Urothelium cell line (cell line): ENCODE measurements at regions not wholly inside any gene's neighbourhood (a gene's known extent, or its start where the extent isn't known, plus 50 kb on each side); places are given as distances from the start of the nearest gene placed in this dataset.
"Not testable (repeated sequence)": the region's sequence is repeated elsewhere in the genome, so short reads cannot be mapped to it uniquely, and the experiment has no call there.

Experiments
- DNase-seq: peaks from one replicate; pipeline ENCODE4 v3.0.0; 2011; ENCODE audit warnings: low spot score, mixed read lengths
- FAIRE-seq: peaks from 2 replicates; lab custom pipeline; 2011; peaks lifted over from hg19 to GRCh38; lab: Jason Lieb, UNC

DNA sequence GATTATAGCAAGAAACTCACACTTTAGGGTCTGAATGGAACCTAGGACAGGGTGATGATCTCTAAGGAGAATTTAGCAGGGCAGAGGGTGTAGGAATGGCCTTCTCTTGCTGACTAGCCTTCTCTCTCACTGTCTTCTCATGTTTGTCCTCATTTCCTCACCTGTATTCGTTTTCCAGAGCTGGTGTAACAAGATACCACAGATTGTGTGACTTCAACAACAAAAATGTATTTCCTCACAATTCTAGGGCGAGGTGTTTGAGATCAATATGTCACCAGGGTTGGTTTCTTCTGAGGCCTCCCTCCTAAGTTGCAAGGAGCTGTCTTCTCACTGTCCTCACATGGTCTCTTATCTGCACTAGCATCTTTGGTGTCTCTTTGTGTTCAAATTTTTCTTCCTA lies 177.9 kb upstream of the C1orf87 start:
- FAIRE-seq (no peak), DNase-seq (no peak)

DNA sequence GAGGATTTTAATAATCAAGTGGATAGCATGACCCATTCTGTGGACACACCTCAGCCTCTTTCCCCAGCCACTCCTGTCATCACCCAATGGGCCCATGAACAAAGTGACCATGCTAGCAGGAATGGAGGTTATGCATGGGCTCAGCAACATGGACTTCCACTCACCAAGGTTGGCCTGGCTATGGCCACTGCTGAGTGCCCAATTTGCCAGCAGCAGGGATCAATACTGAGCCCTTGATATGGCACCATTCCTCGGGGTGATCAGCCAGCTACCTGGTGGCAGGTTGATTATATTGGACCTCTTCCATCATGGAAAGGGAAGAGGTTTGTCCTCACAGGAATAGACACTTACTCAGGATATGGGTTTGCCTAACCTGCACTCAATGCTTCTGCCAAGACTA lies 173.9 kb upstream of the C1orf87 start:
- not testable (repeated sequence) for FAIRE-seq, DNase-seq

DNA sequence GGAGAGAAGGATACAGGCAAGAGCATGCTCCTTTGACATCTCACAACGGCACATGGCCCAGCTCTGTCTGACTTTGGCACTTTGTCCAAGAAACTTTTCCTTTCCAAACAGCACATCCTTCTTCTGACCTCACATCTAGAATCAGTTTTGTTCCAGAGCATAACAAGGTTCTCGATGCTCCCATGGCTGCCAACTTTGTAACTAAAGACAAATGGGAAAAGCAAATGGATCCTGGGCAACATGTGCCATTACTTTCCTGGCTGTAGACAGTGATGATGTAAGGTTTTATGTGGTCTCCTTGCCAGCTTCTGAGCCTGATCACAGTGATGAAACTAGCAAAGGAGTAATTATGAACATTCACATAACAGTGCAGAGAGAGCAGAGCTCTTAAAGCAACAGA lies 171.8 kb upstream of the C1orf87 start:
- no peak for DNase-seq
- no peak for FAIRE-seq

DNA sequence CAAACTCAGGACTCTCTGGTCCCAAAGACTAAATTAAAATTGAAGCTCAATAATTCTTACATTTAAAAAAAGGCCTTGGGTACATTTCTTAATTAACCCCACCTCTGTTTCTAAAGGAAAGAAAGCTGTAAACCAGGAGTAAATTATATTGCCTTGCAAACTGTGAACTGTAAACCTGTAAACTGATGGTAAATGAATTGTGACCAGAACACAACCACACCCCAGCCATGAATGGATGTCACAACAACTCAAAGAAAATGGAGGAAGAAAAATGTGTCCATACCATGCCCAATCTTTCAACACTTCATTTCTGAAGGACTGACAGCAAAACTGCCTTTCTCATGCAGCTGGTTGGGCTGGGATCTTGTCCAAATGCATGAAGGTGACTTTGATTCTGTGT lies 171.3 kb upstream of the C1orf87 start:
- no peak for FAIRE-seq
- no peak for DNase-seq

DNA sequence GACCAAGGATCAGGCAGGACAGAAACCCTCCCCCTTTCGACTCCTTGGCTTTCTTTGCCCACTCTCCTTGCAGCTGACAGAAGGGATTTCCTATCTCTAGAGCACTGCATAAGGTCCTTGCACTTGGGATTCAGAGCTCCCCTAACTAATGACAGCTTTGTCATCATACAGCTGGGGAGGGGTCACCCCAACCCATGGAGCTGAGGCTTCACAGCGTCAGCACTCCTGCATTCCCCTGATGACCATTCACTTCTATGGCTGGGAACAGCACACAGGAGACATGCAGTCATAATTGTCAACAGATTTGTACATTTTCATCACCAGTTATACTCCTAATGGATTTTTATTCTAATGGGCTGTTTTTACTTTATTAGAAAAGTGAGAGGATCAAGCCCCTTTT lies 161.7 kb upstream of the C1orf87 start:
- FAIRE-seq (no peak), DNase-seq (no peak)

DNA sequence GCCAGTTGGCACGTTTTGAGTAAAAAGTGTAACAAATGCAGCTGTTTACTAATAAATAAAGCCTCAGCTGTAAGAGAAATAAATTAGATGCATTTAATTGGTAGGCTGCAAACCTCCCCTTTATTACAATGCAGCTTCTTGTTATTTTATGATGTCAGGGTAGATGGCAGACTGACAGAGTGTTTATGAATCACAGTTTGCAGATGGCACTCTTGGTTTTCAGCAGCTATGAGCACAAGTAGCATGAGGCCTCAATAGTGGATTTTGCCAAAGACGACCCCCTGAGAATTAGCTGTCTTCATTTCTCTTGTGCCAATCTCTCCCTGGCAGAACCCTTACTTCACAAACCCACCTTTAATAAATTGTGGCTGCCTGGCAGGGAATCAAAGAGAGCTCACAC lies 161.2 kb upstream of the C1orf87 start:
- DNase-seq: no peak
- no peak for FAIRE-seq

DNA sequence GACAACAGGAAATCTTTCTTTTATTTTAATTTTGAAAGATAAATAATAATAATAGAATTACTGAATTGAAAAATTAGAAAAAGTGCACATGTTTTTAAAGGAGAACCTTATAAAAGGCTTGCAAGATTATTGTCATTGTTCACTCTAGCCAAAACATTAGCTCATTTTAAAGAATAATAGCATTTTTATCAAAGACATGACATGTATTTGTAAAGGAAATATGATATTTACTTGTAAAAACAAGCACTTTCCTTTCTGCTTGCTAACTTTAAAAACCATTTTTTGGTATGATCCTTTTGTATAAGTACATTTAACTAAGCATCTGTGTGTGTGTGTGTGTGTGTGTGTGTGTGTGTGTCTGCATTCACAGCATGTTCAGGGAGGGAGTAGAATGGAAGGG lies 156.3 kb upstream of the C1orf87 start:
- no peak for FAIRE-seq
- no peak for DNase-seq

DNA sequence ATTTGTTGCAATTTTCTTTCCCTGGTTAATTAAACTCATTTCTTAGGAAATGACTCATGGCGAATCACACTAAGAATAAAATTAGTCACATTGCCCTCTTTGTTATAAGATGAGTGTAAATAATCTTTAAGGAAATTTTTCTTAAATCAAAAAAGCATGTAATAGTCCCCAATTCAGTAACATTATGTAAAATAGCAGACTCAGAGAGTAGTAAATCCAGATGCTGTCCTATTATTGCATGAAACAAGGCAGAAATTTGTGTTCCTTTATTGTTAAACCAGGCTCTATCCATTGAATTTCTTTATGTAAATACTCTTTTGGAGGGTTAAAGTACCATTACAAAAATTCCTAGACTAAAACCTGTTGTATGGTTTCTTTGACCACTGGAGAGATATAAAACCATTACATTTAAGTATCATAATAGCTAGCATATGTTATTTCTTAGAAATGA lies 154.5 kb upstream of the C1orf87 start:
- DNase-seq: no peak
- FAIRE-seq: no peak

DNA sequence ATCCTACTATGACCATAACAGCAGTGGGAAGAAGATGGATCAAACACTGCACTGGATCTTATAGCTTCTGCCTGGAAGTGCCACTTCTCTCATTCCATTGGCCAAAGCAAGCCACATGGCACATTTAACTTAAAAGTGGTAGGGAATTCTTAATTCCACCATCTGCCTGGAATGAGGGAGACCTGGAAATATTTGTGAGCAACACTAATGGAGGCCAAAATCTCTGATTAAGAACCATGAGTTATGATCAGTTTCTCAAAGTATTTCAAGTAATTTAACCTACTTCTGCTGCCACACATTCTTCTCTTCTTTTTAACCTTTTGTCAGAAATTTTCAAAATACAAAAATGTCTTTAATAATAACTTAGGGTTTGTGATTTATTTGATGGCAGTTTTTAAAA lies 154.0 kb upstream of the C1orf87 start:
- DNase-seq (no peak), FAIRE-seq (no peak)

DNA sequence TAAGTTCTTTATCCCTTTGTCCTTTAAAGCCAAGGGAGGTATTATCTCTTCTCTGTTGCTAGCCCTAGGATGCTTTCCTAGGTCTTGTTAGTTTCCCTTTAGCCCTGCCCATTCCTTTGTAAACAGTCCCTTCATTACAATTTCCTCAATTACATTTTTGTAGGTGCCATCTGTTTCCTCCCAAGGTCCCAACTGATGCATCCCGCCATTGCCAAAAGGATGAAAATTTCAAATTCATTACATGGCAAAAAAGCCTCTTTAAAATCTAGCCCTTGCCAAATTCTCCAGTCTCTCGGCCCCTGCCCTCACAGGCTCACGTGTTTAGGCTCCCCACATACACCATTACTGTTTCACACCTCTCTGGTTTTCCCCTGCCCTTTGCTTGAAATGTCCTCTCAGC lies 151.9 kb upstream of the C1orf87 start:
- DNase-seq: no peak
- no peak for FAIRE-seq

DNA sequence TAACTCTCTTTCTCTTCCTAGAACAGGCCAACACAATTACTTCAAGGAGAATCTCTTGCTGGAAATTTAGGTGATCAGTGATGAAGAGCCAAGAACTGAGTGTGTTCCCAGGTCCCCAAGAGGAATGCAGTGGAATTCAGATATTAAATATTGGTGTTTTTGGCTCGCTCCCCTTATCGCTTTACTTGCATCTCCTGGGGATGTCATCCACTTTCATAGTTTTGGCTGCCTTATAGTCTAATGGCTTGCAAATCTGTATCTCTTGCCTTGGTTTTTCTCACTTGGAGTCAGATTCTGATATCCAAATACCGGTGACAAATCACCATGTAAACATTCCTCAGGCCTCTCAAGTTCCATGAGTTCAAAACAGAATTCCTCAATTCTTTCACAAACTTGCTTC lies 151.0 kb upstream of the C1orf87 start:
- DNase-seq (no peak), FAIRE-seq (no peak)

DNA sequence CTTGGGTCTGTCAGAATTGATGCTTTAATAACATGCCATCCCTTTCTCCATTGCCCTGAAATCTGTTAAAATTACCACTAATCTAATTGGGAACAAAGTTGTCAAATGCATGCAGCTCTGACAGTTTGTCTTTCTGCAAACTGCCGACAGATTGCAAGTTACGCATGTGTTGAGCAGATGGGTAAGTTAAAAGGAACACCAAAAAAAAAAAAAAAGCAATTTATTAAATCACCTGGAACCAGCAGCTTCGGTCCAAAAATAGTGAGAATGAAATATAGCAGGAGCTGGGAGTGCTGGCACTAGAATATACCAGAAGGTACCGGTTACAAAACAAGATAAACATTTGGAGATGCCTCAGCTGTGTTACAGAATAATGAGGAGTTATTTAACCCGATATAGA lies 149.6 kb upstream of the C1orf87 start:
- FAIRE-seq (no peak), DNase-seq (no peak)

DNA sequence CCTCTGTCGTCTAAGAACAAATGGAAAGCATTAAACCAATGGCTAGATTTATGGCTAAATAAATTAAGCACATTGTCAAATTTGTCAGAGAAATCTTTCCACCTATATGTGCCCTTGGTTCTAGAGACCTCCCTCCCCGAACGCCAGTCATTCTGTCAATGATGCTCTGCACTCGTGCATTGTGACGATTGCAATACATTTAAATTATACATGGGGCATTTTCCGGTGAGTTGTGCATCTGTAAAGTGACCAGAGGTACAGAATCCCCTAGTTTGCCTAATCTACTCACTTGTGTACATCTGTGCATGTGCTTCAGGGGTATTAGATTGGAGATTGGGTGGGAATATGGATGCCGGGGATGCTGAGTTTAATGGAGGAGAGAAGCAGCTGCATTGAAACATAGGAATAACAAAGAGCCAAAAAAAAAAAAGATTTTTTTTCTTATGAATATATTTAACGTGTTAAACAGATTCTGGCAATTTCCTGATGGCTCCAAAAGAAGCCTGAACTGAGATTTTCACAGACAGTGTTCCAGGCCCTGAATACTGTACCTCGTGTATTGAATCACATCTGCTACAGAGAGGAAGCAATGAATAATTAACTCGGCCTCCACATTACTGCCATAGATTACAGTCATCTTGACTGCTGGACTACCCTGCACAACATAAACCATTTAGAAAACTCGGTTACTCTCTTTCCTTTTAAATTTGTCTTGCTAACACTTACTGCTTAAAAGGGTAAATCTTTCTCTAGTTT lies 149.0 kb upstream of the C1orf87 start:
- DNase-seq (no peak), FAIRE-seq (no peak)

DNA sequence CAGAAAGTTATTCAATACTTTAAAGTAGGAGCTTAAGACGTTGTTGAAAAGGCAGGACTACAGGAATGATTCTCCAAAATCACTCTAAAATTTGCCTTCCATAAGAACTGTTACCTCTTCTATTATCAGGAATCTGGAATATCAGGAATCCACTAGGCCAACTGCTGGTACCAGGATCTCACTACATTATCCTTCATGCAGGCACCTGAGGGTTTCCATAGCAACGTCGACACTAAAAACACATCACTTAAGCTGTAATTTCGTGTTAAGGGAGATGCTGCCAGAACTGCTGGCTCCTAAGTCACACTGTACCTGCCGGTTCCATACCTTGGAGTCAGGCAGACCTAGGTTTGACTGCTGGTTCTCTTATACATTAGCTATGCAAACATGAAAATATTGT lies 139.7 kb upstream of the C1orf87 start:
- DNase-seq (no peak), FAIRE-seq (no peak)

DNA sequence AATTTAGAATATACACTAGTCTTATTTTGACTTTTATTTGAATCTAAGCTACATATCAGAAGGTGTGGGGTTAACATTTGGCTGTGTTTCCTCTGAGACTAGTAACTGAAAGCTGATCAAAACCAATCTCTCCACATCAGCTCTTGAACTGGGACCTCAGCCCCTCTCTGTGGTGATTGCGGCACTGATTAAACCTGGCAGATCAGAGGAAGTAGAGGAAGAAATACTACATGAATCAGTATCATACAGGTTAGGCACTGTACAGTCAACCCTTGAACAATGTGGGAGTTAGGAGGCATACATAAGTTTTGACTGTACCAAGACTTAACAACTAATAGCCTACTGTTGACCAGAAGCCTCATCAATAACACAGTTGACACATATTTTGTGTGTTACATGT lies 122.5 kb upstream of the C1orf87 start:
- FAIRE-seq (no peak), DNase-seq (no peak)

DNA sequence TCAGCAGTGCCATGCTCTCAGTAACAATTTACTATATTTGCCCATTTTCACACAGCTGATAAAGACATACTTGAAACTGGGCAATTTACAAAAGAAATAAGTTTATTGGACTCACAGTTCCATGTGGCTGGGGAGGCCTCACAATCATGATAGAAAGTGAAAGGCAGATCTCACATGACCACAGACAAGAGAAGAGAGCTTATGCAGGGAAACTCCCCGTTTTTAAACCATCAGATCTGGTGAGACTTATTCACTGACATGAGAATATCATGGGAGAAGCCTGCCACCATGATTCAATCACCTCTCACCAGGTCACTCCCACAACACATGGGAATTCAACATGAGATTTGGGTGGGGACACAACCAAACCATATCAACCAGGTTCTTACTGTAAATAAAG lies 112.1 kb upstream of the C1orf87 start:
- FAIRE-seq: no peak

DNA sequence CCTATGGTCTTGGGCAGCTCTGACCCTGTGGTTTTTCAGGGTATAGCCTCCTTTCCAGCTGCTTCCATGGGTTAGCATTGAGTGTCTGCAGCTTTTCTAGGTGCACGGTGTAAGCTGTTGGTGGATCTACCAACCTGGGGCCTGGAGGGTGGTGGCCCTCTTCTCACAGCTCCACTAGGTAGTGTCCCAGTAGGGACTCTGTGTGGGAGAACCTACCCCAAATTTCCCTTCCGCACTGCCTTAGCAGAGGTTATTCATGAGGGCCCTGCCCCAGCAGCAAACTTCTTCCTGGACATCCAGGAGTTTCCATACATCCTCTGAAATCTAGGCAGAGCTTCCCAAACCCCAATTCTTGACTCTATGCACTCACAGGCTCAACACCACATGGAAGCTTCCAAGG lies 111.0 kb upstream of the C1orf87 start:
- DNase-seq (no peak), FAIRE-seq (no peak)

More for the DNA sequence above, 112.1 kb upstream of the C1orf87 start:
- no peak for DNase-seq

DNA sequence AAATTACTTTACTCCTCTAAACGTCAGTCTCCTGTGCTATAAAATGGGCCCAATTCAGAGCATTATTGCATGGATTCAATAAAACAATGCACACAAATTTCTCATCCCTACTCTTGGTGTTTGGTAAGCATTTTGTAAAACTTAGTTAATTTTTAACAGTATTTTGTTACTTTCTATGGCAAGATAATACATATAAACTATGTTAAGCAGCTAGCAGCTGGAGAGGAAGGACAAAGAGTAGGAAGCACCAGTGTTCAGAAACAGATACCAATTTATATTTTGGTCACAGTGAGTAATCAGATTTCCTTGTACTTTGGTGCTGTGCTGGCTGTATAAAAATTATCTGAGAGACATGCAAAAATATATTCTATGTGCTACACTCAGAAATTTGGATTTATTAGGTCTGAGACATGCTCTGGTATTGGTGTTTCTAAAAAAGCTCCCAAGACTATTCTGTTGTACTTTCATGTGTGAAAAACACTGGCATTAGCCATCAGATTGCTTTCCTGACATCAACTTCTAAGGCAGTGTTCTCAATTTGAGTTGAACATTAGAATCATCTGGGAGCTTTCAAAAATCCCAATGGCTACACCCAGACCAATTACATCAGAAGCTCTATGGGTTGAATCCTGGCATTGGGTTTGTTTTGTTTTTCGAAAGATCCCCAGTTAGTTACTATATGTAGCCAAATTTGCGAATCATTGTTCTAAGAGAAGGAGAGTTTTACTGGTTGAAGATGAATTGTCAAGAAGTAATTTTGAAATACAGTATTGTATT lies 100.3 kb upstream of the C1orf87 start:
- no peak for FAIRE-seq

DNA sequence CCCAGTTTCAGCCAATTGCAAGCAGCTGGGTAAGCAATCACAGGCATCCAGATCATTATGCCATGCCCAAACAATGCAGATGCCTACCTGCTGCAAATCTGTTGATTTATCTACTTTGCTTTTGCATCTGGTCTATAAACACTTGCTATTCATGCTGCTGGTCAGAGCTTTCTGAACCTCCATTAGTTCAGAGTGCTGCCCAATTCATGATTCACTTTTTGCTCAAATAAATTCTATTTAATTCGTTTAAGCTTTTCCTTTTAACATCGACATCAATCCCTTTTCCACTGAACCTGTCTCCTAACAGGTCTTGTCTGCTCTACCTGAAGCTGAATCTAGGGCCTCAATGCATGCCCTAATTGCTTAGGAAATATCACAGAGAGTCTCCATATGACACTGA lies 99.4 kb upstream of the C1orf87 start:
- FAIRE-seq (no peak), DNase-seq (no peak)

More for the DNA sequence above, 100.3 kb upstream of the C1orf87 start:
- DNase-seq: no peak

DNA sequence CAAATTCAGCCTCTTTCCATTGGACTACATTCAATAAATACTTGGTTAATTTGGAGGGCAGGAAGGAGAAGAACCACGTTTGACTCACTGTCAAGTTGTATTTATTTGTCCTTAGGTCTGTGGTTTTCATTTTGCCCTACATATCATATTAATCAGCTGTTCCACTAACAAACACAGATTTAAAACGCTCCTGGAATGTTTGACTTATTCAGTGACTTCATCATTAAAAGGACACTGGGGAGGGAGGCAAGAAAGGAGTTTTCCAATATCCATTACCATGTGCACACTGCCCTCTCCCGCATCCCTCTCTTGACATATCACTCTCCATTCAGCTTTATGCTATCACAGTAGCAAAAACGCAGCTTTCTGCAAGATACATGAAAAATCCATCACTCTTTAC lies 98.2 kb upstream of the C1orf87 start:
- DNase-seq: peak; percentile 6
- no peak for FAIRE-seq

DNA sequence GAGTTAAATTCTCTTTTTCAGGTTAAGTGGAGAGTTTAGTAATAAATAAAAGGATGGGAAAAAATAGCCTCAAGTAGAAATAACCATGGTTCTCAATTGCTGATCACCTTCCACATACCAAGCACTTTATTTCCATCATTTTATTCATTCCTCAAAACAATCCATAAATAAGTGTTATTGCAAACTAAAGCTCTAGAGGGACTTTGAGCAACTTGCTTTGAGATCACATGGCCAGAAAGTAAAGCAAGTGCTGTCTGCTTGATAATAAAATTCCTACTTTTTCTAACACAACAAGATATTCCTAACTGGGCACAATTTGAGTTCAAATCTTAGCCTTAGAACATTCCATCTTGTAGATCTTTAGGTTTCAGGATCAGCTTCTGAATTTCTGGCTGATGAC lies 97.1 kb upstream of the C1orf87 start:
- no peak for DNase-seq
- no peak for FAIRE-seq

DNA sequence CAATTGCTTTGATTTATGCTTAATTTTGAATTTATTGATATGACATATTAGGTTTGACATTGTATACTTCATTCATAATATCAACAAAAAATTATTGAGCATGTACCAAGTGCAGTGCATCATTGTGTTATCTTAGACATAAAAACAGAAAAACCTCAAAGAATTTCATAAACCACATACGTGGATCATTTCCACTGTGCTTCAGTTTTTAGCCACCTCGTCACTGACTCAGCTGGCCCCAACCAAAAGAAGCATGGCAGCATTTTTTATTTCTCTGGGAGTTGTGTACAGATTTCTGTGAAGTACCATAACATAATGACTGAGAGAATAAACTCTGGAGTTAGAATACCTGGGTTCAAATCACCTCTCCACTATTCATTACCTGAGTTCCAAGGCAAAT lies 95.6 kb upstream of the C1orf87 start:
- FAIRE-seq (no peak), DNase-seq (no peak)
